ENCODE measurements at regions not wholly inside any gene's neighbourhood (a gene's known extent, or its start where the extent isn't known, plus 50 kb on each side); places are given as distances from the start of the nearest gene placed in this dataset.
"Not testable (repeated sequence)": the region's sequence is repeated elsewhere in the genome, so short reads cannot be mapped to it uniquely, and the experiment has no call there.

DNA sequence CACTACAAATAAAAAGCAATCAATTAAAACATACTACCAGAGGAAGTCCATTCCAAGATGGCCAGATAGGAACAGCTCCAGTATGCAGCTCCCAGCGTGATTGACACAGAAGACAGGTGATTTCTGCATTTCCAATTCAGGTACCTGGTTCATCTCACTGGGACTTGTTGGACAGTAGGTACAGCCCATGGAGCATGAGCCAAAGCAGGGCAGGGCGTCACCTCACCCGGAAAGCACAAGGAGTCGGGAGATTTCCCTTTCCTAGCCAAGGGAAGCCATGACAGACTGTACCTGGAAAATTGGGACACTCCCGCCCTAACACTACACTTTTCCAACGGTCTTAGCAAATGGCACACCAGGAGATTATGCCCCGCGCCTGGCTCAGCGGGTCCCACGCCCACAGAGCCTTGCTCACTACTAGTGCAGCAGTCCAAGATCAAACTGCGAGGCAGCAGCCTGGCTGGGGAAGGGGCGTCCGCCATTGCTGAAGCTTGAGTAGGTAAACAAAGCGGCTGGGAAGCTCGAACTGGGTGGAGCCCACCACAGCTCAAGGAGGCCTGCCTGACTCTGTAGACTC lies 106.0 kb downstream of the BUD13 start:
- not testable (repeated sequence) for DNase-seq (ENCODE audit: low spot score)

DNA sequence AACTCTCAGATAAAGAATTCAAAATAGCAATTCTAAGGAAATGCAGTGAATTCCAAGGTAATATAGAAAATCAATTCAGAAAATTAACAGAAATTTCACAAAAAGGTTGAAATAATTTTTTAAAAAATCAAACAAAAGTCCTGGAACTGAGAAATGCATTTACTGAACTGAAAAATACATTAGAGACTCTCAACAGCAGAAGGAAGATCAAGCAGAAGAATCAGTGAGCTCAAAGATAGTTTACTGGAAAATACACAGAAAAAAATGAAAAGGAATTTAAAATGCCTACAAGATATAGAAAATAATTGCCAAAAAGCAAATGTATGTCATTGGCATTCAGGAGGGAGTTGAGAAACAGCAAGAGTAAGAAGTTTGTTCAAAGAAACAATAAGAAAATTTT lies 107.3 kb downstream of the BUD13 start:
- DNase-seq (ENCODE audit: low spot score) = no peak

DNA sequence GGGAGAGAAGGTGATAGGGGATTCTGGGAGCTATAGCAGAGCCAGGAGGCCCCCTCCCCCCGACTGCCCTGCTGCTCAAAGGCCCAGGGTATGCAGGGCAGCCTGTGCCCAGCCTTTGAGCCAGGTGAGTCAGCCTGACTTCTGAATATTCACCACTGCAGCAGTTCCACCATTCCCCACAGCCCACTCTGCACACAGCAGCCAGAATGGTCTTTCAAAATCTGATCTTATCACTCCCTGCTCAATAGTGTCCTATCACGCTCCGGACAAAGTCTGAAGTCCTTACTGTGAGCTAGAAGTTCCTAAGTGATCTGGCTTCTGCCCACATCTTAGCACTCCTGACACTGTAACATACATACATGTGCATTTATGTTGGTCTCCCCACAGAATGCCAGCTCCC lies 111.7 kb downstream of the BUD13 start:
- no peak for DNase-seq (ENCODE audit: low spot score)

- DNase-seq (ENCODE audit: low spot score) = no peak
These were observed 112.8 kb downstream of the BUD13 start for GRCh38 chr11:116660011-116660410.

GRCh38 chr11:116658876-116659535 lies 113.8 kb downstream of the BUD13 start:
- DNase-seq (ENCODE audit: low spot score) = no peak

DNA sequence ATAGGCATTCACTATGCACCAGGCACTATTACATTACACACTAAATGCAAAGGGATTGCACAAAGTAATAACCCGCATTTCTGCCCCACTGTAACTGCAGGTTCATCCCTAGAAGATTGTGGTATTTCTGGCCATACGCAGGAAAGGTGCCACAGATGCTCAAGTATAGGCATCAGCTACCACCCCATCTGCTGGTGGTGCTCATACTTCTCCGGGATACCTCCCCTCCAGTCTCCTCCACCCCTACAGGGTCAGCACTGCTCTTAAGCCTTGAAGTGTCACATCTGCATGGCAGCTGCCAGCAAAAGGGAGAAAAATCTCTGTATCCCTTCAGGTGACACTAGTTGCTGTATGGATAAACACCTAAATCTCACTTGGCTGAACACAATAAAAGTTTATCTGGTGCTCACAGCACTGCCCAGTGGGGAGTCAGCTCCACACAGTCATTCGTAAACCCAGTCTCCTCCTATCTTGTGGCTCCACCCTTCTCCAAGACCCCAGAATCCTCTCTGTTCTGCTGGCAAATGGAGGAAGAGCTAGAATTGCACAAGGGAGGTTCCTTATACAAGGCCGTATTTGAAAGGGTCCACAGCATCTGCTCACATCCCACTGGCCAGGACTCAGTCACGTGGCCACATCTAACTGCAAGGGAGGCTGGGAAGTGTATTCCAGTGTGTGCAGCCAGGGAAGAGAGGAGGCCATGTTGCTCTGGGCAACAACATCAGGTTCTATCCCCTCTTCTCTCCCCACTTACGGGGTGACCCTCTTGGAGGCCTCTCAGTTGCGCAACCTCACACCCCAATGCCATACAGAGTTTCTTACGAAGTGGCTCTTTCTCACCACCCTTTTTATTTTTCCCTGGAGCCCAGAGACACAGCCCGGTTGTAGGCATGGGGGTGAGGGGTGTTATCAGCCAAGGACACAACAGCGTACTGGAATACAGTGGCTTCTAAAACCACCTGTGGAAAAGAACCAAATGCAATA lies 114.7 kb downstream of the BUD13 start:
- DNase-seq (ENCODE audit: low spot score) = no peak

- DNase-seq (ENCODE audit: low spot score) = no peak
These were observed 116.8 kb downstream of the BUD13 start for GRCh38 chr11:116656011-116656410.

DNA sequence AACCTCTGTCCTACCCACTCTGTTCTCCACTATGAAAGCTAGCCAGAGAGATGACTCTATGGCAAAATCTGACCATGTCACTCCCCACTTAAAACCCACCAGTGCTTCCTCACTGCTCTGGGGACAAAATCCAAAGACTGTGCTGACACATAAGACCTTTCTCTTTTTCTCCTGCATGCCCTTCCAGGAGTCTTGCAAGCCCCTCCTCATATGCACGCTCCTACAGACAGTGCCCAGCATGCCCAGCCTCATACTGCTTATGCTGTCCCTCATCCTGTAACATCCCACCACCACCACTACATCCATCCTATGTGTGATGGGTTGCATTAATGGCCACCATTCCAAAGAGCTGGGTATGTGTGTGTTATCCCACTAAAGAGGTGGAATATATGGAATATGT lies 118.3 kb downstream of the BUD13 start:
- no peak for DNase-seq (ENCODE audit: low spot score)

DNA sequence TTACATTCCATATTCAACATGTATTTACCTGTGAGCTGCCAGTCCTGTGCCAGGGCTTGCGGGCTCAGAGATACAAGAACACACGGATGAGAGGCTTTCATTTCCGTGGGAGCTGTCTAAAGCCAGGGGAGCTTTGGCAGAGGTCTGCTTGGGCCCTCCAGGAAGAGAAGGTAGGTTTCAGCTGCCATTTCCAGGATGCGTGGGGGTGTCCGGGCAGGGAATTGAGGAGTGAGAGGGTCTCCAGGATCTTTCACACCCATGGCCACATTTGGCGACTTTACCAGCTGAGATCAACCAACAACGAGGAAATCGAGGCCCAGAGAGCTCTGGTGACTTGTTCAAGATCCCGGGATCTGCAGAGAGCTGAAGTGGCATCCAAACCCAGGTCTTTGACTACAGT lies 119.6 kb downstream of the BUD13 start:
- no peak for DNase-seq (ENCODE audit: low spot score)

DNA sequence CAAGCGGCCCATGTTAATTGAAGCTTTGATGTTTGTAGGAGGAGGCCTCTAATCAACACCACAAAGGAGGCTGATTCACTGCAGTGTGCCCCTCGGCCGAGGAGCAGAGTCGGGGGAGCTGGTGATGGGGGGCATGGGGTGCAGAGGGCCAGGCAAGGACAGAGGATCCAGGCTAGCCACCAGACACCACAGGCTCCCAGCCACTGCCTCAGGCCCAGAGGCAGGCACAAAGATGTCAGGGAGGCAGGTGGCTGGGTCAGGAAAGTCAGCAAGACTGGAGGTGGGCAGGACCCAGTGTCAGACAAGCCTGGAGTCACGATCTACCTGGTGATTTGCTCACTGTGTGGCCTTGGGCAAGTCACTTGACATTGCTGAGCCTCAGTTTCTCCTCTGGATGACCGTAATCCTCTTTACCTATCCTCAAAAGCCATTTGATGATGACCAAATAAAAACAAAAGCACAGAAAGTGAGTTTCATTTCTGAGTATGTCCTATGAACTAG lies 121.0 kb downstream of the BUD13 start:
- DNase-seq (ENCODE audit: low spot score) = no peak

- no peak for DNase-seq (ENCODE audit: low spot score)
These were observed 121.6 kb downstream of the BUD13 start for GRCh38 chr11:116651098-116651736.

DNA sequence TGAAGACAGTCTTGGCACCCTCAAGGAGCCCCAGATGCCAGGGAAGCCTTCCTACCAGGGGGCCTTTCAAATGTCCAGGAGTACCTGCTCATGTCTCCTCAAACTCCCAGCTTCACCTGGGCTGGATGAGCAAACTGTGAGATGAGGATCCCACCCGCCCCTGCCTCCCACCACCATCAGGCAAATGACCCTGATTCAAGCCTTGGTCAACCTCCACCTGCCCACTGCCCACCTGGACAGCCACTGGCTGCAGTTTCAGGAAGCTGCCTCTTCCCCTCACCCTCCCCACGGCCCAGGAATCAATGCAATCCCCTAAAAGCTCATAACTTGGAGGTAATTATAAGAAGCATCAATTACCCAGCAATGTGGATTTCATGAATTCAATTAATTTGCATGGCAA lies 122.7 kb downstream of the BUD13 start:
- DNase-seq (ENCODE audit: low spot score) = no peak

- no peak for DNase-seq (ENCODE audit: low spot score)
These were observed 123.5 kb downstream of the BUD13 start for GRCh38 chr11:116649268-116649667.

DNA sequence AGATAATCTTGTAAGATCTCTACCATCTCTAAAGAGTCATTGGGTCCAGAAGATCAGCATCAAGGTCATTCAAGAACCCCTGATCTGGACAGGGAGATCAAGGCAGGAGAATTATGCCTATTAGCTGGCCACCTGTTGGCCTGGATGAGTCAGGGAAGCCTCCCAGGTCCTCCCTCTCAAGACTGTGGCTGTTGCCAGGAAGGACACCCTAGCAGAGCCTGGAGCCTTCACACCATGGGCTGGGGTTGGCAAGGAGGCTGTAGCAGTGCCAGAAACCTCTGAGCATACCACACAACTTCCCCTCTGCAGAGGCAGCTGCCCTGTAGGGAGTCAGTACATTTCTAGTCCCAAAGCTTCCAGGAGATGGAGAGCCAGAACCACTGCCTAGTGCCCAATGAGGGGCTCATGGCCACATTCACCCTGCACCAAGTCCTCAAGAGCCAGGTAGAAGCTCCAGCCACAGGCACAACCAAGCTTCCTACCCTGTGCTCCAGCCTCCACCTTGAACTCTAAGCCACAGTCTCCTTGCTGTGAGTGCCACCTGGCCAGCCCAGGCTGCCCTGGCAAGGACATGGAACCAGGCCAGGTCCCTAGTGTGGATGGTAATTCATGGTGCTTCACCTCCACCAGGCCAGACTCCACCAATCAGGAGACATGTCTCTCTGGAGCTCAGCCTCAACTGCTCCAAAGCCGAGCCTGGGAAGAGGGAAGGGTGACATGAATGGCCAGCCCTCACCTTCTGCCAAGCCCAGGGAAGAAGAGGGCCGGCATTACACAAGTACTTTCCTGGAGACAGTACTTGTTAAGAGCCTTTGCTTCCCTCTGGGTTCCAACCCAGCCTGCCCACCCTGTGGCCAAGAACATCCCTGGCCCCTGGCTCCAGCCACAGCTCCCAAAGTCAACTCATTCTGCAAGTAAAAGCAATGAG lies 124.3 kb downstream of the BUD13 start:
- no peak for DNase-seq (ENCODE audit: low spot score)

DNA sequence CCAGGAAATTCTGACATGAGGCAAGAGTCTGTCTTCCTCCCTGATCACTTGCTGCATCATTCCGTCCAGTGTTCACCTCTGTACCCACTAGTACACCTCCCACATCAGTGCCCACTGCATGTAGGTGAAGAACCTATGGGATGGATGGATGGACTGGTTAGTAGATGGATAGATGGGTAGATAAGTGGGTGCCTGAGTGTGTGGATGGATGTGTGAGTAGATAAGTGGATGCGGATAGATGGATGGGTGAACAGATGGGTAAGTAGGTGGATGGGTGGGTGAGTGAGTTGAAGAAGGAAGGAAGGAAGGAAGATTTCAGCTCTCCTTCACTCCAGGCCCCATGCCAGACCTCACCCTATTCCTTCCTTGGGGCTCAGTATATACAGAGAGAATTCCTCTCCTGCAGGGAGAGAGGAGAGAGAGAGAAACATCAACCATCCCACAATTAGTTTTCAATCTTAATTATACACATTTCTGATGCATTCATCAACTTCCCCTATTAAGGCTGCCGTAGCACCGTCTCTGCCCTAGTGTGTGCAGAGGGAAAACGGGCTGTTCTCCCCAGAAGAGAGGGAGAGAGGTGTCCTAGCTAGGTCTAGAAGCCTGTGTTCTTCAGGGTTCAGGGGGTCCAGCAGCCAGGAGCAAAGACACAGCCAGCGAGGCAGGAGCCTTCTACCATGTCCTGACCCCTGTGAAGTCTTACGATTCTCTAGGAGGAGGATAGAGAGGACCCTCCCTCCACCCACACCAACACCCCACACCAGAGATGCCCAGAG lies 125.3 kb downstream of the BUD13 start:
- no peak for DNase-seq (ENCODE audit: low spot score)

GRCh38 chr11:116646191-116646590 lies 126.6 kb downstream of the BUD13 start:
- DNase-seq (ENCODE audit: low spot score) = no peak

DNA sequence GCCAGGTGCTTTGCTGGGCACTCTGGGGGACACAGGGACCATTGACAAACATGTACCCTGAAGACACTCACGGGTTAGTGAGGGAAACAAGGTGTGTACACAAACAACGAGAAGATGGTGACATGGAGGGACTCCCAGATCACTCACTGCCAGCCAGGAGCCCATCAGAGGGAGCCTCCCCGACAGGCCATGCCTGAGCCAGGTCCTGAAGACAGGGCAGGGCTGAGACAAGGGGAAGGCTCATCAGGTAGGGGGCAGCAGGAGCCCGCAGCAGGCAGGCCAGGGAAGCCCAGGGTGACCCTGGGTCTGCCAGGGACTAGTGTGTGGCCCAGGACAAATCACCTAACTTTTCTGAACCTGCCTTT lies 127.9 kb downstream of the BUD13 start:
- no peak for DNase-seq (ENCODE audit: low spot score)

DNA sequence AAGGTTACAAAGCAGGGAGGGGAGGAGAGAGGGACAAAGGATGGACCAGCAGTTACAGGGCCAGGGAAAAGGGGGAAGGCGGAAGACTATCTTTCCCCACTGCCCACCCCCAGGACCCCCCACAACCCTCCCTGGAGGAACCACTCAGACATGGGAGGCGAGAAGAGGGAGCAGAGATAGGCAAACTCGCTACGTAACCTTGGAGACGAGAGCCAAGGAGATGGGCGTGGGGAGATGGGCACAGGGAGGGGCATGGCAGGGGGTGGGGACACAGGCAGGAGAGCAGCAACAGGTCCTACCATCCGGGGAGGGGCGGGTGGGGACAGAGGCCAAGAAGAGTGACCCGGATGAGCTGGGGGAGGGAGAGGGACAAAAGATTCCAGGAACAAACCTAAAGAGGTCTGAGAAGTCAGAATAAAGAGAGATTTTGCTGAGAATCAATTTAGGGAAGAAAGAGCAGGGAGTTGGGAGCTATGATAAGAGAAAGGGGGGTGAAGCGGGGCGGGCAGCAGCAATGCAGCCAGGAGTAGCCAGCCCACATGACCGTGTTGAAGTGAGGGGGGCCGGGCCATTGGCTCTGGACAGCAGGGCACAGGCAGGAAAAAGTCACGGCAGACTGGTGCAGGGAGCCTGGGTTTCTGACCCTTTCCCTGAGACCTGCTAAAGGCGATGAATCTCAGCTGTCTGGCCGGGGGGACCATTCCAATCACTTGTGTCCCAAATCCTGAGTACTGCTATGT lies 128.4 kb downstream of the BUD13 start:
- DNase-seq (ENCODE audit: low spot score) = no peak

GRCh38 chr11:116643521-116643920 lies 129.3 kb downstream of the BUD13 start:
- no peak for DNase-seq (ENCODE audit: low spot score)

DNA sequence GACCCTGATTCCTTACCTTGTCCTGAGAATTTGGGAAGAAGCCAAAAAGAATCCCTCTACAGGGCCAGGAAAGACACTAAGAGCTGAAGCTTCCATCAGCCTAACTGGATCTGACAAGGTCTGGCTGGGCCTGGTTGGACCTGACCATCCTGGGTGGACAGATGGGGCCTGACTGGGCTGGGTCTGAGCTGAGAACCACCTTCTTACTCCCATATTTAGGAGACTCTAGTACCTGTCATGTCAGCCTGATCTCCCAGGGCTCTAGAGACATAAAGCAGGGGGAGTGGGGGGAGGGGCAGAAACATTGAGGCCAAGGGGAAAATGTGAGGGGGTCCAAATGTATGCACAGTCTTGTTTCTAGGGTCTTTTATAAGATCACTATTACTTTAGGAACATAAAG lies 129.9 kb downstream of the BUD13 start:
- no peak for DNase-seq (ENCODE audit: low spot score)

Data from kidney capillary endothelial cell (primary cell).